HepG2 (cell line): ENCODE measurements at regions not wholly inside any gene's neighbourhood (a gene's known extent, or its start where the extent isn't known, plus 50 kb on each side); places are given as distances from the start of the nearest gene placed in this dataset.

Experiments
- CHD2 ChIP-seq: IDR thresholded peaks from 2 replicates; pipeline ENCODE4 v1.6.1; 2011; ENCODE audit warnings: low read depth, low read length, improper control_type of control experiment
- ELF4 ChIP-seq: sonication (generic); formaldehyde crosslinking; IDR thresholded peaks from 2 replicates; pipeline ENCODE4 v1.5.0; 2020; ENCODE audit warnings: missing genetic modification reagents, mild to moderate bottlenecking, moderate library complexity, borderline replicate concordance
- EZH2 ChIP-seq: conservative IDR thresholded peaks from 2 replicates; pipeline ENCODE4 v1.6.1; 2012; ENCODE audit warnings: mild to moderate bottlenecking, low read depth, low read length, moderate library complexity
- KDM1A ChIP-seq: IDR thresholded peaks from 2 replicates; pipeline ENCODE4 v1.6.1; 2016; ENCODE audit warnings: missing compliant biosample characterization
- KDM5B ChIP-seq: sonication (generic); formaldehyde crosslinking; IDR thresholded peaks from 2 replicates; pipeline ENCODE4 v1.4.0; 2020; ENCODE audit warnings: missing genetic modification reagents, mild to moderate bottlenecking, borderline replicate concordance
- PATZ1 ChIP-seq: sonication (generic); formaldehyde crosslinking; IDR thresholded peaks from 2 replicates; pipeline ENCODE4 v1.4.0; 2020; ENCODE audit warnings: missing genetic modification reagents
- POLR2A ChIP-seq, 2 experiments: IDR thresholded peaks; 2 replicates each; pipeline ENCODE4 v1.6.1; 2011; ENCODE audit warnings: low read depth in 2 of 2, low read length in 2 of 2, mild to moderate bottlenecking in 1 of 2, moderate library complexity in 1 of 2; ENCODE audit not compliant: insufficient read depth in 1 of 2
- RAD51 ChIP-seq: fragments of 450-650 bp; IDR thresholded peaks from 2 replicates; pipeline ENCODE4 v1.6.1; 2016; ENCODE audit warnings: borderline replicate concordance
- SP2 ChIP-seq: sonication (generic); formaldehyde crosslinking; IDR thresholded peaks from 2 replicates; pipeline ENCODE4 v1.5.1; 2020; ENCODE audit warnings: mild to moderate bottlenecking, missing genetic modification reagents
- STAT5B ChIP-seq: sonication (generic); formaldehyde crosslinking; IDR thresholded peaks from 2 replicates; pipeline ENCODE4 v1.4.0; 2020; ENCODE audit warnings: missing genetic modification reagents
- ZBTB8A ChIP-seq: sonication (generic); formaldehyde crosslinking; IDR thresholded peaks from 2 replicates; pipeline ENCODE4 v1.4.0; 2020; ENCODE audit warnings: mild to moderate bottlenecking, low read depth, missing genetic modification reagents, borderline replicate concordance
- ZFP36 ChIP-seq: fragments of 150-350 bp; IDR thresholded peaks from 2 replicates; pipeline ENCODE4 v1.6.1; 2018; ENCODE audit warnings: borderline replicate concordance, low read length, low read depth; ENCODE audit not compliant: partially characterized antibody
- ZNF326 ChIP-seq: sonication (generic); formaldehyde crosslinking; IDR thresholded peaks from 2 replicates; pipeline ENCODE4 v1.4.0; 2020; ENCODE audit warnings: missing genetic modification reagents, borderline replicate concordance
- ZNF333 ChIP-seq: sonication (generic); formaldehyde crosslinking; IDR thresholded peaks from 2 replicates; pipeline ENCODE4 v1.4.0; 2020; ENCODE audit warnings: mild to moderate bottlenecking, missing genetic modification reagents, borderline replicate concordance

GRCh38 chr5:25489834-25490538 is 845.2 kb upstream of the CDH10 start:
- TF ChIP-seq POLR2A (IDR thresholded peaks at IDR 0.05; ENCODE audit: insufficient read depth in 1 of 2, low read depth in 2 of 2, low read length in 2 of 2) (no peak), ZBTB8A (CRISPR knock-in tag) (no peak), STAT5B (CRISPR knock-in tag) (no peak), CHD2 (no peak), KDM1A (CRISPR knock-in tag) (no peak), RAD51 (no peak), ZFP36 (no peak), ZNF326 (CRISPR knock-in tag) (no peak), KDM5B (CRISPR knock-in tag) (no peak), PATZ1 (CRISPR knock-in tag) (no peak), ZNF333 (no peak), EZH2 (no peak), ELF4 (no peak), SP2 (CRISPR knock-in tag) (no peak)
